ENCODE measurements at regions not wholly inside any gene's neighbourhood (a gene's known extent, or its start where the extent isn't known, plus 50 kb on each side); places are given as distances from the start of the nearest gene placed in this dataset.

DNA sequence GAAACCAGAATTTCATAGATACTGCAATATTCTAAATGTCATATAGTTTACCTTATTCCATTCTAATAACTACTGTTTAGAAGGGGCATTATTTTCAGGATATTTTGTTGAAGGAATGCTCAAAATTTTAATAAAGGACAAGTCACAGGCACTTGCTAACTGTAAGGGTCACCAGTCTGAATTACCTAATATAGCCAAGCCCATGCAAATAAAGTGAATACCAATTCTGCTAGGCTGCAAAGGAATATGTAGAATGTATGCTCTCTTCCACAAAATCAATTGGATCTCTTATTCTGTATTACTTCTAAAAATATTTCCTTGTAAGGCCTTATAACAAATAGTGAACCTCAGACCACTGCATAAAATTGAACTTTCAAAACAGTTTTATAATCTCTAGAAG is 52.3 kb upstream of the FAT4 start:
- DNase-seq (ENCODE audit: low read depth, low spot score), result no peak
- TF ChIP-seq, protein P1, sequence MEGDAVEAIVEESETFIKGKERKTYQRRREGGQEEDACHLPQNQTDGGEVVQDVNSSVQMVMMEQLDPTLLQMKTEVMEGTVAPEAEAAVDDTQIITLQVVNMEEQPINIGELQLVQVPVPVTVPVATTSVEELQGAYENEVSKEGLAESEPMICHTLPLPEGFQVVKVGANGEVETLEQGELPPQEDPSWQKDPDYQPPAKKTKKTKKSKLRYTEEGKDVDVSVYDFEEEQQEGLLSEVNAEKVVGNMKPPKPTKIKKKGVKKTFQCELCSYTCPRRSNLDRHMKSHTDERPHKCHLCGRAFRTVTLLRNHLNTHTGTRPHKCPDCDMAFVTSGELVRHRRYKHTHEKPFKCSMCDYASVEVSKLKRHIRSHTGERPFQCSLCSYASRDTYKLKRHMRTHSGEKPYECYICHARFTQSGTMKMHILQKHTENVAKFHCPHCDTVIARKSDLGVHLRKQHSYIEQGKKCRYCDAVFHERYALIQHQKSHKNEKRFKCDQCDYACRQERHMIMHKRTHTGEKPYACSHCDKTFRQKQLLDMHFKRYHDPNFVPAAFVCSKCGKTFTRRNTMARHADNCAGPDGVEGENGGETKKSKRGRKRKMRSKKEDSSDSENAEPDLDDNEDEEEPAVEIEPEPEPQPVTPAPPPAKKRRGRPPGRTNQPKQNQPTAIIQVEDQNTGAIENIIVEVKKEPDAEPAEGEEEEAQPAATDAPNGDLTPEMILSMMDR (IDR thresholded peaks at IDR 0.05; ENCODE audit: low read depth, low read length), result no peak
- ChIA-PET CTCF (no interaction called here), POLR2A (no interaction called here)
- Histone ChIP-seq H3K27me3 (ENCODE audit: control insufficient read depth, insufficient read depth, low read length) (no peaks in the 10 kb centered on the region), H3K9me3 (ENCODE audit: control insufficient read depth, insufficient read depth, low read length) (no peaks in the 10 kb centered on the region), H3K27ac (ENCODE audit: low read depth, low read length) (no peak overlapping the region), H3K4me3 (ENCODE audit: low read depth, low read length) (no peak overlapping the region)

DNA sequence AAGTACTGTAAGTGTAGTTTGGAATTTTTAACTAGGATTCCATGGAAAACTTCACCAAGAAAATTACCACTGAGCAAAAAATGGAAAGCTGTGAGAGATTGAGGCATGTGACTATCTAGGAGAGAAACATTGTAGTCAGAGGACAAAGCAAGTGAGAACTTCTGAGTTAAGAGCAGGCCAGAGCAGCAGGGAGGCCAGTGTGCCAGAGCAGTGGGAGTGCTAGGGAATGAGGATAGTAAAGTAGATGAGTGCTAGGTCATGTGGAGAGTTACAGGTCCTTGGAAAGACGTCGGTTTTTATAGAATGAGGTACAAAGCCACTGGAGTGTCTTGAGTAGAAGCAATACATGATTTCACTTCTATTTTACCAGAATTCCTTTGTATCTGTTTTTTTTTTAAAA is 52.7 kb upstream of the FAT4 start:
- POLR2A ChIA-PET, result no interaction called here
- Histone ChIP-seq H3K27ac (ENCODE audit: low read depth, low read length) (no peak overlapping the region), H3K27me3 (ENCODE audit: control insufficient read depth, insufficient read depth, low read length) (no peaks in the 10 kb centered on the region), H3K4me3 (ENCODE audit: low read depth, low read length) (no peak overlapping the region), H3K9me3 (ENCODE audit: control insufficient read depth, insufficient read depth, low read length) (no peaks in the 10 kb centered on the region)
- TF ChIP-seq, protein P1 (IDR thresholded peaks at IDR 0.05; ENCODE audit: low read depth, low read length), result no peak
- DNase-seq (ENCODE audit: low read depth, low spot score), result no peak
- CTCF ChIA-PET, result no interaction called here

- Histone ChIP-seq H3K9me3 (ENCODE audit: control insufficient read depth, insufficient read depth, low read length) (no peaks in the 10 kb centered on the region), H3K27ac (ENCODE audit: low read depth, low read length) (no peak overlapping the region), H3K4me3 (ENCODE audit: low read depth, low read length) (no peak overlapping the region), H3K27me3 (ENCODE audit: control insufficient read depth, insufficient read depth, low read length) (no peaks in the 10 kb centered on the region)
- CTCF ChIA-PET, result interaction anchor here (1.4 kb wide), 1 partner anchor 30 kb away, joined by 5 read pairs; no protein-coding TSS in a partner anchor
- TF ChIP-seq, protein P1 (IDR thresholded peaks at IDR 0.05; ENCODE audit: low read depth, low read length), result no peak
- DNase-seq (ENCODE audit: low read depth, low spot score), result peak; percentile 24
- POLR2A ChIA-PET, result no interaction called here
Measured at GRCh38 chr4:125254106-125254505, 60.6 kb upstream of the FAT4 start.

- no peak for DNase-seq (ENCODE audit: low read depth, low spot score)
- Histone ChIP-seq H3K27ac (ENCODE audit: low read depth, low read length) (no peak overlapping the region), H3K27me3 (ENCODE audit: control insufficient read depth, insufficient read depth, low read length) (no peaks in the 10 kb centered on the region), H3K4me3 (ENCODE audit: low read depth, low read length) (no peak overlapping the region), H3K9me3 (ENCODE audit: control insufficient read depth, insufficient read depth, low read length) (no peaks in the 10 kb centered on the region)
- POLR2A ChIA-PET, result no interaction called here
- TF ChIP-seq, protein P1 (IDR thresholded peaks at IDR 0.05; ENCODE audit: low read depth, low read length), result peak; percentile 43
- CTCF ChIA-PET, result interaction anchor here (0.6 to 3.4 kb wide), 6 partner anchors 10 to 911 kb away, joined by 3 to 35 read pairs (median 6); no protein-coding TSS in a partner anchor
Measured at GRCh38 chr4:125244848-125245450, 69.8 kb upstream of the FAT4 start.

DNA sequence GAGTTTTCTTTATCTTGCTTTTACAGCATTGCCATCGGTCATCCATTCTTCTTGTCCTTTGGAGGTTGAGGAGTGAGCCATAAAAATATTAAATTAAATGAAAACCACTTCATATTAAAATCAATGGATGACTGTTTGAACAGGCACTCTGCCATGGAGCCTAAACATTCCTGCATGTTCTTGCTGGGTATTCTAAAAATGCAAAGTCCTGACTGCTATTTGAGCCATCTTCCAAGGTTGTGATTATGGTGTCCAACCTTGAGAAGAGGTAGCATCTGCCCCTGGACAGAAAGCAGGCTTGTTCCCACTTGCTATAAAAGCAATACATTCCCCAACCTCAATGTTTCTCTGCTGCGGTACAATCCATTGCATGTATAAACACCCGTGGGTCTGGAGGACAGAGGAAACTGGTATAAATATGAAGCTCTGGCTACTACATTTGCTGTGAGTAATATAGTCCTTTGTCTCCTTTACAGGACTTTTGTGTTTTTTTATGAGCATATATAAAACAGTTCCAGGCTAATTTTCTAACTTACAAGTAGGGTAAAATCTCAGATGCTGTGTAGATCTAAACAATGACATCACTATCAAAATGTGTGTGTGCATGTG is 70.9 kb upstream of the FAT4 start:
- H3K4me3 ChIP-seq (ENCODE audit: low read depth, low read length), result no peak overlapping the region
- no peak for DNase-seq (ENCODE audit: low read depth, low spot score)
- POLR2A ChIA-PET, result no interaction called here
- no peaks in the 10 kb centered on the region for H3K9me3 ChIP-seq (ENCODE audit: control insufficient read depth, insufficient read depth, low read length)
- H3K27ac ChIP-seq (ENCODE audit: low read depth, low read length), result no peak overlapping the region
- no peaks in the 10 kb centered on the region for H3K27me3 ChIP-seq (ENCODE audit: control insufficient read depth, insufficient read depth, low read length)
- CTCF ChIA-PET, result interaction anchor here (0.6 to 3.4 kb wide), 5 partner anchors 23 to 910 kb away, joined by 3 to 35 read pairs (median 4); no protein-coding TSS in a partner anchor
- TF ChIP-seq, protein P1 (IDR thresholded peaks at IDR 0.05; ENCODE audit: low read depth, low read length), result no peak
